Ascending aorta (tissue), 2 donors: ENCODE measurements at regions not wholly inside any gene's neighbourhood (a gene's known extent, or its start where the extent isn't known, plus 50 kb on each side); places are given as distances from the start of the nearest gene placed in this dataset.

Experiments
- DNase-seq, 2 donors: peaks; one replicate each; pipeline ENCODE4 v3.0.0-alpha.2; 2019; ENCODE audit warnings: low spot score in 2 of 2
- H3K27ac ChIP-seq, 2 donors: fragments of 200-600 bp; sonication (generic); one replicate each; pipeline ENCODE4 v1.5.1; 2016 to 2017; ENCODE audit warnings: mild to moderate bottlenecking in 1 of 2
- H3K27me3 ChIP-seq: fragments of 200-600 bp; sonication (generic); one replicate; pipeline ENCODE4 v1.5.1; 2017
- H3K36me3 ChIP-seq, 2 donors: fragments of 200-600 bp; sonication (generic); one replicate each; pipeline ENCODE4 v1.5.1; 2016
- H3K4me1 ChIP-seq, 2 donors: fragments of 200-600 bp; sonication (generic); one replicate each; pipeline ENCODE4 v1.5.1; 2016 to 2017; ENCODE audit warnings: mild to moderate bottlenecking in 1 of 2
- H3K4me3 ChIP-seq, 2 donors: fragments of 200-600 bp; sonication (generic); one replicate each; pipeline ENCODE4 v1.5.1; 2016 to 2017; ENCODE audit warnings: mild to moderate bottlenecking in 1 of 2
- H3K9me3 ChIP-seq, 2 donors: fragments of 200-600 bp; sonication (generic); one replicate each; pipeline ENCODE4 v1.5.1; 2016
- CTCF ChIP-seq, 3 experiments: fragments of 200-600 bp in 2 of 3; fragments of 450-650 bp in 1 of 3; sonication (generic) in 2 of 3; IDR thresholded peaks; one replicate each; pipeline ENCODE4 v1.5.1; 2016 to 2019; ENCODE audit warnings: antibody characterized with exemption in 3 of 3, mild to moderate bottlenecking in 1 of 3, moderate library complexity in 1 of 3
- intact Hi-C: fragments of 100-400 bp; cut with DNase I; formaldehyde crosslinking; loops from one replicate; pipeline ENCODE4 v1.15.1; 2023

GRCh38 chr14:26023967-26024366 lies 573.9 kb downstream of the NOVA1 start:
- DNase-seq: no peak
- no peak overlapping the region for H3K27ac ChIP-seq
- TF ChIP-seq CTCF (IDR thresholded peaks at IDR 0.05): no peak
- H3K36me3 ChIP-seq: no peaks in the 10 kb centered on the region
- H3K9me3 ChIP-seq: no peaks in the 10 kb centered on the region
- H3K27me3 ChIP-seq: no peaks in the 10 kb centered on the region
- no peaks in the 10 kb centered on the region for H3K4me1 ChIP-seq
- intact Hi-C loops: no loop called here
- no peak overlapping the region for H3K4me3 ChIP-seq

GRCh38 chr14:26021759-26022158 lies 576.1 kb downstream of the NOVA1 start:
- no peak for DNase-seq
- H3K36me3 ChIP-seq: no peaks in the 10 kb centered on the region
- H3K4me3 ChIP-seq: no peak overlapping the region
- H3K9me3 ChIP-seq: no peaks in the 10 kb centered on the region
- intact Hi-C loops: no loop called here
- no peak for TF ChIP-seq CTCF (IDR thresholded peaks at IDR 0.05)
- H3K27me3 ChIP-seq: no peaks in the 10 kb centered on the region
- H3K4me1 ChIP-seq: no peaks in the 10 kb centered on the region
- no peak overlapping the region for H3K27ac ChIP-seq

- no peak for TF ChIP-seq CTCF (IDR thresholded peaks at IDR 0.05)
- no peak overlapping the region for H3K4me3 ChIP-seq
- H3K4me1 ChIP-seq: no peaks in the 10 kb centered on the region
- H3K27ac ChIP-seq: no peak overlapping the region
- DNase-seq: no peak
- H3K9me3 ChIP-seq: no peaks in the 10 kb centered on the region
- intact Hi-C loops: no loop called here
- no peaks in the 10 kb centered on the region for H3K36me3 ChIP-seq
- no peaks in the 10 kb centered on the region for H3K27me3 ChIP-seq
Measured at GRCh38 chr14:26017270-26017669, 580.6 kb downstream of the NOVA1 start.

GRCh38 chr14:26008290-26008689 lies 589.5 kb downstream of the NOVA1 start:
- H3K4me3 ChIP-seq: no peak overlapping the region
- no peaks in the 10 kb centered on the region for H3K4me1 ChIP-seq
- H3K9me3 ChIP-seq: no peaks in the 10 kb centered on the region
- TF ChIP-seq CTCF (IDR thresholded peaks at IDR 0.05): no peak
- H3K27me3 ChIP-seq: no peaks in the 10 kb centered on the region
- H3K36me3 ChIP-seq: no peaks in the 10 kb centered on the region
- no peak for DNase-seq
- H3K27ac ChIP-seq: no peak overlapping the region
- intact Hi-C loops: no loop called here

GRCh38 chr14:26004342-26004741 lies 593.5 kb downstream of the NOVA1 start:
- Histone ChIP-seq H3K36me3 (no peaks in the 10 kb centered on the region), H3K27me3 (no peaks in the 10 kb centered on the region), H3K4me3 (no peak overlapping the region), H3K9me3 (no peaks in the 10 kb centered on the region), H3K27ac (no peak overlapping the region), H3K4me1 (no peaks in the 10 kb centered on the region)
- no peak for DNase-seq
- no peak for TF ChIP-seq CTCF (IDR thresholded peaks at IDR 0.05)
- intact Hi-C loops: no loop called here

- Histone ChIP-seq H3K36me3 (no peaks in the 10 kb centered on the region), H3K27me3 (no peaks in the 10 kb centered on the region), H3K4me1 (no peaks in the 10 kb centered on the region), H3K9me3 (no peaks in the 10 kb centered on the region), H3K27ac (no peak overlapping the region), H3K4me3 (no peak overlapping the region)
- TF ChIP-seq CTCF (IDR thresholded peaks at IDR 0.05): no peak
- DNase-seq: no peak
- intact Hi-C loops: no loop called here
Measured at GRCh38 chr14:25993830-25994229, 604.0 kb downstream of the NOVA1 start.
